HK-2 (cell line): ENCODE measurements at regions not wholly inside any gene's neighbourhood (a gene's known extent, or its start where the extent isn't known, plus 50 kb on each side); places are given as distances from the start of the nearest gene placed in this dataset.
"Not testable (repeated sequence)": the region's sequence is repeated elsewhere in the genome, so short reads cannot be mapped to it uniquely, and the experiment has no call there.

ENCODE experiments used
- DNase-seq: peaks from one replicate; pipeline ENCODE4 v3.0.0-alpha.2; 2018; ENCODE audit not compliant: unreplicated experiment

- DNase-seq: no peak
These were observed 134.2 kb upstream of the EYA4 start for GRCh38 chr6:133106934-133107333.

DNA sequence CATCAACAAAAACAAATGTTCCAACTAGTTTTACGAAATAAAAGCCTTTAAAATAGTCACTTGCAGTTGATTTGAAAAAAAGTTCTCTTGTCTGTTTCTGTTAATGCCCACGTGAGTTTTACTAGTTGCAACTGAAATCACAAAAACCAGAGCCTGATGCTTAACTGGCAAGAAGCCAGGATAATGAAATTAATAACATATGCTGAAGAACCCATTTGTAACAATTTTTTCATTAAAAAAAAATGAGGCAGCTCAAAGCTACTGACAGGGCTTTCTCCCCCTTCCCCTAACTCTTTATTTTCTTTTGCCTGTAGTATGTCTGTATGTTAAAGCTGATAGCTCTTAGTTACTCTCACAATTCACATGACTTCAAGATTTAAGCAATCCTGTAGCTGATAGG lies 132.7 kb upstream of the EYA4 start:
- DNase-seq: no peak

- no peak for DNase-seq
These were observed 126.2 kb upstream of the EYA4 start for GRCh38 chr6:133114973-133115372.

DNA sequence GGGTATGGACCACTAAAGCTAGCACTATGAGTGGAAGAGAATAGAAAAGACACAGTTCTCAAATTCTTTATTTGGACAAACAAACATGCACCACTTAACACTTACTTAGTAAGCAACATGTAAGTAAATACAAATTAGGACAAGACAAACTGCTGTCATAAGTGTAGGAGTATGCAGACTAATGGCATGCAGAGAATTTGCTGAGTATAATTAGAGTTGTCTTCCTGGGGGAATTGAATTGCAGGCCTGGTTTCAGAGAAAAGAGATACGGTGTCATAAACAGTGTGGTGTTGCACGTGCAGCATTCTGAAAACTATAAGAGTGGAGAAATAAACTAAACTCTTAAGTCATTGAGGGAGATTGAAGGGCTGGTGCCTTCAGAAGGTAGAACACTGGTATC lies 125.2 kb upstream of the EYA4 start:
- no peak for DNase-seq

GRCh38 chr6:133128191-133128590 lies 113.0 kb upstream of the EYA4 start:
- no peak for DNase-seq

GRCh38 chr6:133129556-133129955 lies 111.6 kb upstream of the EYA4 start:
- no peak for DNase-seq

DNA sequence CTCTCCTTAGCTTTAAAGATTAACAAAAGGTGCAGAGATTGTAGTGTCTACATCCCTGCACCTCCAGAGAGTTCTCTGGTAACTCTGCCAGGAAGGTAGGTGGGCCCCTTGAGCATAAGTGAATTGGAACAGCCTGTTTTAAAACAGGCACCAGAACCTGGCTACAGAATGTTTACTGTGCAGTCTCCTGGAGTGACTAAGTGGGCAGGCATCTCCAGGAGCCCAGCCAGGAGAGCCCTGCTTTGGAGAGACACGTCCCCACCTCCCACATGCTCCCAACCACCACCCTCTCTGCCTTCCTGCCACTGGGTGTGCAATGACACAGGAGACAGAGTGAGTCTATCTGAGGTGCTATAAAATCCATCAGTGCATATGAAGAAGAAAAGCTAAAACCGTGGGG lies 110.3 kb upstream of the EYA4 start:
- peak; percentile 86 for DNase-seq

DNA sequence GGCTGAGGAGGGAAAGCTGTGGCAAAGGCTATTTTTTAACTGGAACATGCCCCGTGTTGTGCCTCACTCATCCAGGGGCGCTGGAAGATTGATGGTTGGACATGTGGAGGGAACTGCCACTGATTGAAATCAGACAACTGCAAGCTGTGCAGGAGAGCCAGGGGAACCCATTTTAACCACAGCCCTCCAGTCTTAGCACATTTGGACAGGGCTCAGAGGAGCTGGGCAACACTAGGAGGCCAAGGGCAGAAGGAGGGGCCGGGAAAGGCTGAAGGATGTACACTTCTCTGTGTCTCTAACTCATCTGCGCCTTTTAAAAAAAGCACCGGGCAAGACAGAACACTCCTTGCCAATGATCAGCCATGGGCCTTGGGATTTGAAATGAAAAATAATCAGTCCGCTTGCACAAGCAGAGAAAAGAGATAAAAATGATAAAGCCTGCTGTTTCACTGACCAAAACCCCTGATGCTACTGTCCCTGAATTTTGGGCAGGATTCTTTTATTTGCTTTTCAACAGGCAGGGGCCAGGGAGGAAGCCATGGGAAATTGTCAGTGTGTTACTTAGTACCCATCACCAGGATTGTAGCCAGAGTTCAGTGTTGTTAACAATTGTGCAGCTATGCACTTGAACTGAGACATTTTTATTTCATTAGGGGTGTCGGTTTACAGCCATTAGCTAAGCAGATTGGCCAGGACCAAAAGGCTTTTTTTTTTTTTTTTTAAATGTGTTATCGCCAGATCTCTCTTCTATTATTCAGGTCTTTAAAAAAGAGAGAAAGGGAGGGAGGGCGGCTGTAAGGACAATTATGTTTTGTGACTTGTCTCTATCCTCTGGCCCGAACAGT lies 109.3 kb upstream of the EYA4 start:
- DNase-seq: no peak

DNA sequence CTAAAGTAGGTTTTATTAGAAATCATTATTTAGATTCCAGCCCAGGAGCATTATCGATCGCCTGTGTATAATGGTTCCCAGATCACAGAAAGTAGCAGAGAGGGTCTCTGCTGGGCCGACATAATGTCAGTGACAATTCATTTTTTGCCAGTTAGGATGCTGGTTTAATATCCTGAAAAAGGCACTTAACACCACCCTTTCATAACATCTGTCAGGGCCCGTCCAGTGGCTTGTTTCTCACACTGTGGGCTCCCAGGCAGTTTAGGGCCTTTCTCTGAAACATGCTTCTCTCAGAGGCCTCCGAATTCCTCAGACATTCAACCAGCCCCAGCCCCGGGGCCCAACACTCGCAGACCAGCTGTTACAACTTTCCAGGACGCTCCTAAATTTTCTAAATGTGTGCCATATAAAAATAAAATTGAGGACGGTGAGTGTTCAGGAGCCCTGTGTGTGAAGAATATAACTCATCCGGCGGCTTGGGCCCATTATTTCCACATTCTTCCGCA lies 108.6 kb upstream of the EYA4 start:
- DNase-seq: no peak

GRCh38 chr6:133136177-133136880 lies 104.8 kb upstream of the EYA4 start:
- no peak for DNase-seq

DNA sequence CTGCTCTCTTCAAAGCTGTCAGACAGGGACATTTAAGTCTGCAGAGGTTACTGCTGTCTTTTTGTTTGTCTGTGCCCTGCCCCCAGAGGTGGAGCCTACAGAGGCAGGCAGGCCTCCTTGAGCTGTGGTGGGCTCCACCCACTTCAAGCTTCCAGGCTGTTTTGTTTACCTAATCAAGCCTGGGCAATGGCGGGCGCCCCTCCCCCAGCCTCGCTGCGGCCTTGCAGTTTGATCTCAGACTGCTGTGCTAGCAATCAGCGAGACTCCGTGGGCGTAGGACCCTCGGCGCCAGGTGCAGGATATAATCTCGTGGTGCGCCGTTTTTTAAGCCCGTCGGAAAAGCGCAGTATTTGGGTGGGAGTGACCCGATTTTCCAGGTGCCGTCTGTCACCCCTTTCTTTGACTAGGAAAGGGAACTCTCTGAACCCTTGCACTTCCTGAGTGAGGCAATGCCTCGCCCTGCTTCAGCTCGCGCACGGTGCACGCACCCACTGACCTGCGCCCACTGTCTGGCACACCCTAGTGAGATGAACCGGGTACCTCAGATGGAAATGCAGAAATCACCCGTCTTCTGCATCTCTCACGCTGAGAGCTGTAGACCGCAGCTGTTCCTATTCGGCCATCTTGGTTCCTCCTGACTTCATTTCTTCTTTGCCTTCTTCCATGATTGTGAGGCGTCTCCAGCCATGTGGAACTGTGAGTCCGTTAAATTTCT lies 93.5 kb upstream of the EYA4 start:
- not testable (repeated sequence) for DNase-seq

- no peak for DNase-seq
These were observed 84.5 kb upstream of the EYA4 start for GRCh38 chr6:133156689-133157088.

- DNase-seq: no peak
These were observed 83.2 kb upstream of the EYA4 start for GRCh38 chr6:133157995-133158394.

DNA sequence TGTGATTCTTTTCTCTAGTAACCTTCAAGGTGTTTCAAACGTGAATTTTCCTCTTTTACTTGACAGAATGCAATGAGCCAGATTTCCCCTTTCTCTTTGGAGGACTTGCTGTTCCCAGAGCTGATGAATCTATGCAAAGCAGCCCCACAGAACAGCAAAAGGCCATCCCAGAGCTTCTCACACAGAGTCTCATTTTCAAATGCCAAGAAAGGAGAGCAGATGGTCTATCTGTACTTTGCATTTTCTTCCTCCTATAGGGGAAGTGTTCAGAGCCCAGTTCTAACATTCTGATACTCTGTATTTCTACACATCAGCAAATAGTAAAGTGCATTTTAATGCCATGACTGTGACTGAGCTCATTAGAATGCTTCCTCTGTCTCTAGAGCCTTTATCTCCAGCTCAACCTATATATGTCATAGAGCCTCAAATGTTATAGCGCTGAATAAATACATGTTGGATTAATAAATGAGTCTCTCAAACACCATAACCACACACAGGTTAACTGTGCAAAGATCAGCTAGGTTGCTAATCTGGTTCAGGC lies 81.8 kb upstream of the EYA4 start:
- no peak for DNase-seq

DNA sequence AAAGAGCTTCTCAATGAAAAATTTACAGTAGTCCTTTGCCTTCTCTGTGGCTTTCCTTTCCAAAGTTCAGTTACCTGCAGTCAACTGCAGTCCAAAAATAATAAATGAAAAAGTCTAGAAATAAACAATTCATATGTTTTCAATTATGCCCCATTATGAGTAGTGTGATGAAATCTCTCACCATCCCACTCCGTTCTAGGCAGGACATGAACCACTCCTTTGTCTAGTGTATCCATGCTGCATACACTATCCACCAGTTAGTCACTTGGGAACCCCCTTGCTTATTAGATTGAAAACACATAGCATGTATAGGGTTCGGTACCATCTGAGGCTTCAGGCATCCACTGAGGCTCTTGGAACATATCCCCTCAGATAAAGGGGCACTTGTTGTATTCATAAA lies 80.6 kb upstream of the EYA4 start:
- DNase-seq: no peak

- no peak for DNase-seq
These were observed 75.9 kb upstream of the EYA4 start for GRCh38 chr6:133165235-133165634.

- DNase-seq: no peak
These were observed 74.4 kb upstream of the EYA4 start for GRCh38 chr6:133166766-133167165.

DNA sequence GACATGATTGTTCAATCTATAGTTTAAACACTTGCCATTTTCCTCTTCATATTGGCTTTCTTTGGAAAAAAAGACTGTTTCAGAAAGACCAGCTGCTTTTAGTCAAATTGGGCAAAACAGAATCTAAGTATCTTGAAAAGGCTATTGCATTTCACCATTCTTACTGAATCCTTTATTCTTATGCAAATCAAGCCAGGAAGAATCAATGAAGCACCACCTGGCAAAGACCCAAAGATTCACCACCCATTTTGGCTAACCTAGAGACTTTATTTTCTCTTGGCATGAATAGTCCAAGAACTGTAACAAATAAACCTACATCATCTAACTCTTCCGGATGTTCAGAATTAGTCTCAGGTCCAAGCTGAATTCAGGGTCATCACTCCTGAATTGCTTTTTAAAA lies 71.3 kb upstream of the EYA4 start:
- no peak for DNase-seq

GRCh38 chr6:133170602-133171001 lies 70.6 kb upstream of the EYA4 start:
- DNase-seq: no peak

DNA sequence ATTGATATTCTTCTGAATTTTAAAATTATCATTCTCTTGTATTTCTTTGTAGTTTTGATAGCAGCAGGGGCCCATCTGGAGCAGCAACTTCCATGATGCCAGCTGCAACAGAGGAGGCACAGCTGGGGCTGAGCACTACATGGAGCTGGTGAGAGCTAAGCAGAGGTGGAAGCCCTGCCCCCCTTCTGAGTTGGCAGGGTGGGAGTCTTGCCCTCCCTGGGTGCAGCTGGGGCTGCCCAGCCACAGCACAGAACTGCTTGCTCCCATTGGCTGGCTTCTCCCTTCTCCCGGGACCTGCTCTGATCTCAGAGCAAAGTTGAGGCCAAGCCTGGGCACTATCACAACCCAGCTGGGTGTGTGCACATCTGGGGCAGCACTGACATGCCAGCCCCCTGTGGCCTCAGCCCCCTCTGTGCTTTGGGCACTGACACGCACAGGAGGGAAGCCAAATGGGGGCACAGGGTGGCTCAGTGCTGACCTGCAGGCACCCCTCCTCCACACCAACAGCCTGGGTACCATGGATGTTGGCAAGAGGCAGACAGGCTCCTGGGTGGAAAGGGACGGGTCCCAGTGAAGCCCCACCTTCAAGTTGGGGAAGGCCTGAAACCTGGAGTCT lies 69.1 kb upstream of the EYA4 start:
- no peak for DNase-seq

- DNase-seq: no peak
These were observed 67.9 kb upstream of the EYA4 start for GRCh38 chr6:133173276-133173675.

DNA sequence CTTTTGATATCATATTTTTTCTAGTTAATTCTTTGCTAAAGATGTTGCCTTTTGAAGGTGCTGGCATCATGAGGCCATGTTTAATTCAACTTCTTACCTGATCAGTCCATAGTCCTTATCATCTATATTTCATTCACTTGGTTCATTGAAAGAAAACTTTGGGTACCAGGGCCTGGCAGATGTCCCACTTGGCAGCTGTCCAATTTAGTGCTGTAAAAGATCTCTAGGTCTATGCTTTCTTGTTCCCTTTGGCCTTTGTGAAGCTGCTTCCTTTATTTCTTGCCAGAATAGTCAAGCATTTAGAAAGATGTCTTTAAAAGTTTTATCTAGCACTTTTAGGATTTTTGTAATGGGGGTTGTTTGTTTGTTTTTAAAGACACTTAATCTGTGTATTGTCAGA lies 61.7 kb upstream of the EYA4 start:
- DNase-seq: no peak
